Keratinocyte (primary cell): ENCODE measurements at regions not wholly inside any gene's neighbourhood (a gene's known extent, or its start where the extent isn't known, plus 50 kb on each side); places are given as distances from the start of the nearest gene placed in this dataset.

Experiments
- DNase-seq: peaks from one replicate; pipeline ENCODE4 v3.0.0-alpha.2; 2011; ENCODE audit warnings: low read depth, missing footprints, low spot score
- FAIRE-seq: peaks from 2 replicates; lab custom pipeline; 2011; peaks lifted over from hg19 to GRCh38; lab: Jason Lieb, UNC
- H2AFZ ChIP-seq: 2 replicates; pipeline ENCODE4 v1.6.0; 2012; ENCODE audit warnings: low read length, control low read depth, inconsistent platforms; ENCODE audit not compliant: control insufficient read depth
- H3K27ac ChIP-seq: 2 replicates; pipeline ENCODE4 v1.5.1; 2011; ENCODE audit warnings: low read length; ENCODE audit not compliant: control insufficient read depth, insufficient read depth
- H3K27me3 ChIP-seq: 3 replicates; pipeline ENCODE4 v1.6.0; 2011; ENCODE audit warnings: low read length; ENCODE audit not compliant: control insufficient read depth, insufficient read depth; ENCODE audit errors: extremely low read depth
- H3K36me3 ChIP-seq, 2 experiments: 2 replicates in 1 of 2; 3 replicates in 1 of 2; pipeline ENCODE4 v1.5.1; 2011; ENCODE audit warnings: low read length in 2 of 2, mild to moderate bottlenecking in 1 of 2; ENCODE audit not compliant: control insufficient read depth in 2 of 2, insufficient read depth in 2 of 2; ENCODE audit errors: extremely low read depth in 1 of 2
- H3K4me1 ChIP-seq: 3 replicates; pipeline ENCODE4 v1.5.1; 2011; ENCODE audit warnings: low read length; ENCODE audit not compliant: control insufficient read depth, insufficient read depth; ENCODE audit errors: extremely low read depth
- H3K4me2 ChIP-seq: 3 replicates; pipeline ENCODE4 v1.6.0; 2011; ENCODE audit warnings: low read depth, low read length; ENCODE audit not compliant: control insufficient read depth, insufficient read depth; ENCODE audit errors: extremely low read depth
- H3K4me3 ChIP-seq, 3 experiments: fragments of 200-600 bp in 1 of 3; sonication (generic) in 1 of 3; 2 replicates in 2 of 3; 3 replicates in 1 of 3; pipeline ENCODE4 v1.5.1; 2011 to 2016; ENCODE audit warnings: low read length in 3 of 3, mild to moderate bottlenecking in 3 of 3, control low read depth in 2 of 3, inconsistent platforms in 1 of 3, low read depth in 1 of 3, mixed read lengths in 1 of 3, mixed run types in 1 of 3, moderate library complexity in 1 of 3; ENCODE audit not compliant: control insufficient read depth in 2 of 3, insufficient read depth in 2 of 3; ENCODE audit errors: extremely low read depth in 1 of 3
- H3K79me2 ChIP-seq: 2 replicates; pipeline ENCODE4 v1.6.0; 2012; ENCODE audit warnings: low read length; ENCODE audit not compliant: control insufficient read depth, insufficient read depth
- H3K9ac ChIP-seq: 3 replicates; pipeline ENCODE4 v1.6.0; 2011; ENCODE audit warnings: low read length; ENCODE audit not compliant: control insufficient read depth, insufficient read depth; ENCODE audit errors: extremely low read depth
- H3K9me1 ChIP-seq: 3 replicates; pipeline ENCODE4 v1.6.0; 2011; ENCODE audit warnings: low read length; ENCODE audit not compliant: control insufficient read depth, insufficient read depth; ENCODE audit errors: extremely low read depth
- H3K9me3 ChIP-seq: 2 replicates; pipeline ENCODE4 v1.5.1; 2012; ENCODE audit warnings: low read depth, low read length; ENCODE audit not compliant: control insufficient read depth
- H4K20me1 ChIP-seq: 3 replicates; pipeline ENCODE4 v1.6.0; 2011; ENCODE audit warnings: low read length; ENCODE audit not compliant: control insufficient read depth, insufficient read depth; ENCODE audit errors: extremely low read depth
- CTCF ChIP-seq, 3 experiments: IDR thresholded peaks in 1 of 3; conservative IDR thresholded peaks in 1 of 3; optimal IDR thresholded peaks in 1 of 3; 2 replicates in 2 of 3; 3 replicates in 1 of 3; pipeline versions ENCODE3 to v1.5.1; 2011; ENCODE audit warnings: low read length in 3 of 3, mild to moderate bottlenecking in 3 of 3, moderate library complexity in 2 of 3, control low read depth in 1 of 3, inconsistent platforms in 1 of 3; ENCODE audit not compliant: insufficient read depth in 2 of 3; ENCODE audit errors: extremely low read depth in 1 of 3
- EZH2 ChIP-seq: IDR thresholded peaks from one replicate; pipeline ENCODE4 v1.6.1; 2012; ENCODE audit warnings: inconsistent platforms, mild to moderate bottlenecking, low read length, moderate library complexity
- dilution Hi-C: fragments of 300-500 bp; cut with MboI; formaldehyde crosslinking; loops from one replicate; pipeline ENCODE4 v1.7.0; 2020; ENCODE audit warnings: low sequenced_read_pairs; ENCODE audit not compliant: extremely low pct_ligation_motif_present

- dilution Hi-C loops, result no loop called here
- no peak for DNase-seq
- FAIRE-seq, result no peak
Measured at GRCh38 chr11:71097506-71098240, 154.7 kb downstream of the SHANK2 start.

GRCh38 chr11:71096751-71097388 lies 155.5 kb downstream of the SHANK2 start:
- H3K9me3 ChIP-seq, result peaks cover 4% of the 10 kb centered on the region
- no peak overlapping the region for H2AFZ ChIP-seq
- H3K9me1 ChIP-seq, result no peaks in the 10 kb centered on the region
- H3K9ac ChIP-seq, result no peak overlapping the region
- H3K4me2 ChIP-seq, result no peak overlapping the region
- no peak for DNase-seq
- H4K20me1 ChIP-seq, result no peaks in the 10 kb centered on the region
- TF ChIP-seq CTCF (optimal IDR thresholded peaks at IDR 0.05 in 1 of 3, IDR thresholded peaks at IDR 0.05 in 1 of 3, conservative IDR thresholded peaks at IDR 0.05 in 1 of 3; ENCODE audit: extremely low read depth in 1 of 3, insufficient read depth in 2 of 3, low read length in 3 of 3) (no peak), EZH2 (no peak)
- dilution Hi-C loops, result no loop called here
- H3K27ac ChIP-seq, result no peak overlapping the region
- H3K27me3 ChIP-seq, result no peaks in the 10 kb centered on the region
- H3K36me3 ChIP-seq, result no peaks in the 10 kb centered on the region
- FAIRE-seq, result no peak
- H3K4me1 ChIP-seq, result no peaks in the 10 kb centered on the region
- H3K4me3 ChIP-seq, result no peak overlapping the region
- H3K79me2 ChIP-seq, result no peaks in the 10 kb centered on the region

More at GRCh38 chr11:71097506-71098240, 154.7 kb downstream of the SHANK2 start:
- H3K4me1 ChIP-seq, result no peaks in the 10 kb centered on the region
- no peak overlapping the region for H3K4me2 ChIP-seq
- no peaks in the 10 kb centered on the region for H3K36me3 ChIP-seq
- H3K9me1 ChIP-seq, result no peaks in the 10 kb centered on the region
- H3K79me2 ChIP-seq, result no peaks in the 10 kb centered on the region
- H3K27ac ChIP-seq, result no peak overlapping the region
- H3K9ac ChIP-seq, result no peak overlapping the region
- no peaks in the 10 kb centered on the region for H3K27me3 ChIP-seq
- H2AFZ ChIP-seq, result no peak overlapping the region
- H3K4me3 ChIP-seq, result no peak overlapping the region
- no peaks in the 10 kb centered on the region for H4K20me1 ChIP-seq
- H3K9me3 ChIP-seq, result peaks cover 4% of the 10 kb centered on the region
- TF ChIP-seq CTCF (optimal IDR thresholded peaks at IDR 0.05 in 1 of 3, IDR thresholded peaks at IDR 0.05 in 1 of 3, conservative IDR thresholded peaks at IDR 0.05 in 1 of 3; ENCODE audit: extremely low read depth in 1 of 3, insufficient read depth in 2 of 3, low read length in 3 of 3), result no peak
- TF ChIP-seq EZH2, result no peak
